H9 (cell line): ENCODE measurements at regions not wholly inside any gene's neighbourhood (a gene's known extent, or its start where the extent isn't known, plus 50 kb on each side); places are given as distances from the start of the nearest gene placed in this dataset.

Experiments used
- DNase-seq: peaks from one replicate; pipeline ENCODE4 v3.0.0-alpha.2; 2017
- H2AFZ ChIP-seq: one replicate; pipeline ENCODE4 v1.6.1; 2013; ENCODE audit warnings: mild to moderate bottlenecking, low read length, control low read depth, moderate library complexity
- H2AK5ac ChIP-seq: 2 replicates; pipeline ENCODE4 v1.6.1; 2013; ENCODE audit warnings: low read length, control low read depth, mixed read lengths; ENCODE audit not compliant: insufficient read length
- H2BK120ac ChIP-seq: one replicate; pipeline ENCODE4 v1.6.1; 2013; ENCODE audit warnings: low read depth, mild to moderate bottlenecking, low read length, control low read depth, inconsistent platforms; ENCODE audit not compliant: poor library complexity, severe bottlenecking
- H2BK12ac ChIP-seq: 2 replicates; pipeline ENCODE4 v1.6.1; 2013; ENCODE audit warnings: low read length, control low read depth, mixed read lengths, low read depth; ENCODE audit not compliant: insufficient read length
- H2BK15ac ChIP-seq: 2 replicates; pipeline ENCODE4 v1.6.1; 2013; ENCODE audit warnings: low read depth, low read length, control low read depth
- H2BK20ac ChIP-seq: one replicate; pipeline ENCODE4 v1.6.1; 2013; ENCODE audit warnings: low read depth, mild to moderate bottlenecking, low read length, control low read depth, inconsistent platforms; ENCODE audit not compliant: poor library complexity, severe bottlenecking
- H2BK5ac ChIP-seq: 2 replicates; pipeline ENCODE4 v1.6.1; 2013; ENCODE audit warnings: low read length, control low read depth, mixed read lengths; ENCODE audit not compliant: insufficient read length
- H3K14ac ChIP-seq: 2 replicates; pipeline ENCODE4 v1.6.1; 2013; ENCODE audit warnings: low read length, control low read depth; ENCODE audit not compliant: insufficient read depth
- H3K18ac ChIP-seq: 2 replicates; pipeline ENCODE4 v1.6.1; 2013; ENCODE audit warnings: low read depth, mild to moderate bottlenecking, mixed read lengths, low read length, control low read depth; ENCODE audit not compliant: insufficient read length
- H3K23ac ChIP-seq: 2 replicates; pipeline ENCODE4 v1.6.1; 2013; ENCODE audit warnings: low read length, control low read depth, mixed read lengths, low read depth; ENCODE audit not compliant: insufficient read length
- H3K23me2 ChIP-seq: 2 replicates; pipeline ENCODE4 v1.6.1; 2013; ENCODE audit warnings: low read depth, mild to moderate bottlenecking, mixed read lengths, low read length, control low read depth; ENCODE audit not compliant: insufficient read length, poor library complexity, severe bottlenecking
- H3K27ac ChIP-seq: 2 replicates; pipeline ENCODE4 v1.5.1; 2013; ENCODE audit warnings: low read length, control low read depth, mixed read lengths, low read depth; ENCODE audit not compliant: insufficient read length
- H3K27me3 ChIP-seq: 2 replicates; pipeline ENCODE4 v1.6.1; 2013; ENCODE audit warnings: low read length, control low read depth, inconsistent platforms; ENCODE audit not compliant: insufficient read depth
- H3K4ac ChIP-seq: 2 replicates; pipeline ENCODE4 v1.6.1; 2013; ENCODE audit warnings: low read depth, mild to moderate bottlenecking, control low read depth, inconsistent platforms, low read length, moderate library complexity
- H3K4me1 ChIP-seq: 2 replicates; pipeline ENCODE4 v1.6.1; 2013; ENCODE audit warnings: low read length, control low read depth, inconsistent platforms; ENCODE audit not compliant: insufficient read depth
- H3K4me2 ChIP-seq: 2 replicates; pipeline ENCODE4 v1.6.1; 2013; ENCODE audit warnings: low read length, control low read depth, mixed read lengths; ENCODE audit not compliant: insufficient read length, insufficient read depth
- H3K56ac ChIP-seq: 2 replicates; pipeline ENCODE4 v1.6.1; 2013; ENCODE audit warnings: low read depth, mild to moderate bottlenecking, mixed read lengths, low read length, control low read depth; ENCODE audit not compliant: insufficient read length
- H3K79me1 ChIP-seq: 2 replicates; pipeline ENCODE4 v1.6.1; 2013; ENCODE audit warnings: low read depth, mild to moderate bottlenecking, moderate library complexity, low read length, control low read depth, inconsistent platforms; ENCODE audit not compliant: insufficient read depth, poor library complexity, severe bottlenecking
- H3K79me2 ChIP-seq: 2 replicates; pipeline ENCODE4 v1.6.1; 2013; ENCODE audit warnings: low read length, control low read depth, inconsistent platforms; ENCODE audit not compliant: insufficient read depth
- H3K9ac ChIP-seq: 2 replicates; pipeline ENCODE4 v1.6.1; 2013; ENCODE audit warnings: low read length, control low read depth, mixed read lengths; ENCODE audit not compliant: insufficient read length; ENCODE audit errors: extremely low read depth
- H3K9me3 ChIP-seq: one replicate; pipeline ENCODE4 v1.6.1; 2013; ENCODE audit warnings: low read depth, low read length, inconsistent platforms; ENCODE audit not compliant: control insufficient read depth
- H3T11ph ChIP-seq: one replicate; pipeline ENCODE4 v1.6.1; 2013; ENCODE audit warnings: mild to moderate bottlenecking, low read length, control low read depth, inconsistent platforms
- H4K20me1 ChIP-seq: one replicate; pipeline ENCODE4 v1.6.1; 2013; ENCODE audit not compliant: control insufficient read depth, insufficient read length, insufficient read depth
- H4K5ac ChIP-seq: 2 replicates; pipeline ENCODE4 v1.6.1; 2013; ENCODE audit warnings: low read depth, mild to moderate bottlenecking, mixed read lengths, low read length, control low read depth; ENCODE audit not compliant: insufficient read length
- H4K8ac ChIP-seq: replicated peaks from 2 replicates; pipeline ENCODE4 v1.6.1; 2013; ENCODE audit warnings: low read length, control low read depth, mixed read lengths, low read depth; ENCODE audit not compliant: insufficient read length
- H4K91ac ChIP-seq: 2 replicates; pipeline ENCODE4 v1.6.1; 2013; ENCODE audit warnings: low read depth, mild to moderate bottlenecking, moderate library complexity, mixed read lengths, low read length, control low read depth; ENCODE audit not compliant: insufficient read length
- H3K27ac Mint-ChIP-seq, 3 experiments: 2 replicates in 2 of 3; 3 replicates in 1 of 3; pipeline ENCODE4 v1.8.0; 2020 to 2021; ENCODE audit warnings: mixed read lengths in 3 of 3, mild to moderate bottlenecking in 1 of 3, moderate library complexity in 1 of 3
- H3K27me3 Mint-ChIP-seq: 2 replicates; pipeline ENCODE4 v1.8.0; 2021; ENCODE audit warnings: low read depth, mild to moderate bottlenecking, moderate library complexity, mixed read lengths
- H3K36me3 Mint-ChIP-seq, 3 experiments: 2 replicates in 2 of 3; 3 replicates in 1 of 3; pipeline ENCODE4 v1.8.0; 2020 to 2021; ENCODE audit warnings: low read depth in 3 of 3, mixed read lengths in 3 of 3; ENCODE audit not compliant: insufficient read depth in 1 of 3
- H3K4me1 Mint-ChIP-seq, 2 experiments: 2 replicates each; pipeline ENCODE4 v1.8.0; 2020; ENCODE audit warnings: mixed read lengths in 2 of 2
- H3K4me3 Mint-ChIP-seq, 2 experiments: 2 replicates in 1 of 2; 3 replicates in 1 of 2; pipeline ENCODE4 v1.8.0; 2020 to 2021; ENCODE audit warnings: mild to moderate bottlenecking in 2 of 2, mixed read lengths in 2 of 2, moderate library complexity in 1 of 2
- H3K9me3 Mint-ChIP-seq, 2 experiments: 2 replicates in 1 of 2; 3 replicates in 1 of 2; pipeline ENCODE4 v1.8.0; 2020; ENCODE audit warnings: mild to moderate bottlenecking in 2 of 2, mixed read lengths in 2 of 2, moderate library complexity in 1 of 2
- WGBS: extraction: QIAGEN DNeasy Blood & Tissue Kit; methylation state at CpG from one replicate; pipeline ENCODE4 v1.1.7; 2013; ENCODE audit warnings: missing lambda C conversion rate, low lambda C conversion rate, mixed read lengths; ENCODE audit not compliant: insufficient read length; ENCODE audit errors: extremely low coverage; 5-methylcytosine and 5-hydroxymethylcytosine counted together
- TF ChIP-seq, protein P1 (sequence below): fragments of 200-600 bp; sonication (generic); conservative IDR thresholded peaks from 3 replicates; pipeline ENCODE4 v1.8.0; 2021; ENCODE audit warnings: antibody characterized with exemption, mild to moderate bottlenecking

DNA sequence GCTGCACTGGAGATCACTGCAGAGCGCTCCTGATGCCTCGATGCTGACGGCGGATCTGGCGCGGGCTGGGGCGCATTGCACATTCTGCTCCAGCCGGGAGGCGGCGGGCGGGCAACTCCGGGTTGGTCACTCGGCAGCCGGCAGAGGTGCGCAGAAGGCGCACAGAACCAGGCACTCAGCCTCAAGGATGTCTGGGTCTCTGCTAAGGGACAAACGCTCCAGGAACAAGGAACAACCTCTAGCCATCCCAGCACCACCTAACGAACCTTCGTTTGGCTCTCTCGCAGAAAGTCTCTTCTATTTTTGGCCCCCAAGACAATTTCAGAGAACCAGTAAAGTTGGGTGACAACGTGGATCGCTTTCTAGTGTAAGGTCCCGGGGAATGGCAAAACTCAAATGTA is 254.6 kb downstream of the OTUD1 start:
- no peak overlapping the region for H2BK5ac ChIP-seq
- H2BK12ac ChIP-seq, result no peak overlapping the region
- peak overlapping the region; percentile 67 to 86 for H3K4me3 Mint-ChIP-seq
- no peak overlapping the region for H4K5ac ChIP-seq
- H3K79me2 ChIP-seq, result no peaks in the 10 kb centered on the region
- no peak overlapping the region for H3K9ac ChIP-seq
- peaks cover 2% of the 10 kb centered on the region for H4K20me1 ChIP-seq
- H3K4me1 ChIP-seq, result no peaks in the 10 kb centered on the region
- H3K9me3 ChIP-seq, result no peaks in the 10 kb centered on the region
- TF ChIP-seq, protein P1, sequence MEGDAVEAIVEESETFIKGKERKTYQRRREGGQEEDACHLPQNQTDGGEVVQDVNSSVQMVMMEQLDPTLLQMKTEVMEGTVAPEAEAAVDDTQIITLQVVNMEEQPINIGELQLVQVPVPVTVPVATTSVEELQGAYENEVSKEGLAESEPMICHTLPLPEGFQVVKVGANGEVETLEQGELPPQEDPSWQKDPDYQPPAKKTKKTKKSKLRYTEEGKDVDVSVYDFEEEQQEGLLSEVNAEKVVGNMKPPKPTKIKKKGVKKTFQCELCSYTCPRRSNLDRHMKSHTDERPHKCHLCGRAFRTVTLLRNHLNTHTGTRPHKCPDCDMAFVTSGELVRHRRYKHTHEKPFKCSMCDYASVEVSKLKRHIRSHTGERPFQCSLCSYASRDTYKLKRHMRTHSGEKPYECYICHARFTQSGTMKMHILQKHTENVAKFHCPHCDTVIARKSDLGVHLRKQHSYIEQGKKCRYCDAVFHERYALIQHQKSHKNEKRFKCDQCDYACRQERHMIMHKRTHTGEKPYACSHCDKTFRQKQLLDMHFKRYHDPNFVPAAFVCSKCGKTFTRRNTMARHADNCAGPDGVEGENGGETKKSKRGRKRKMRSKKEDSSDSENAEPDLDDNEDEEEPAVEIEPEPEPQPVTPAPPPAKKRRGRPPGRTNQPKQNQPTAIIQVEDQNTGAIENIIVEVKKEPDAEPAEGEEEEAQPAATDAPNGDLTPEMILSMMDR, result peak; percentile 47
- H3K56ac ChIP-seq, result no peak overlapping the region
- H3K36me3 Mint-ChIP-seq, result no peaks in the 10 kb centered on the region; a peak in 1 of 7 replicates
- no peak overlapping the region for H3K27ac ChIP-seq
- H2AK5ac ChIP-seq, result no peak overlapping the region
- no CpG with 5 or more reads among the region's 23 CpGs for WGBS
- peak; percentile 76 for DNase-seq
- H3K27me3 Mint-ChIP-seq, result peaks cover 97% of the 10 kb centered on the region
- no peak overlapping the region for H2BK15ac ChIP-seq
- peak overlapping the region; percentile 72 for H3K4me2 ChIP-seq
- no peak overlapping the region for H3K14ac ChIP-seq
- no peaks in the 10 kb centered on the region for H3K79me1 ChIP-seq
- no peak overlapping the region for H3K27ac Mint-ChIP-seq
- no peak overlapping the region for H3K18ac ChIP-seq
- no peak overlapping the region for H4K91ac ChIP-seq
- peaks cover 21% of the 10 kb centered on the region for H3K23me2 ChIP-seq
- H3K27me3 ChIP-seq, result peaks cover 45% of the 10 kb centered on the region
- no peak overlapping the region for H3K23ac ChIP-seq
- no peak overlapping the region for H3K4ac ChIP-seq
- H3K9me3 Mint-ChIP-seq, result no peaks in the 10 kb centered on the region; a peak in 1 of 5 replicates
- no peak overlapping the region for H4K8ac ChIP-seq
- H2BK120ac ChIP-seq, result no peak overlapping the region
- no peak overlapping the region for H2BK20ac ChIP-seq
- no peak overlapping the region for H3T11ph ChIP-seq
- peaks cover 18 to 22% of the 10 kb centered on the region in 2 experiments for H3K4me1 Mint-ChIP-seq
- no peak overlapping the region for H2AFZ ChIP-seq
